GM23338 (cell line): ENCODE measurements at regions not wholly inside any gene's neighbourhood (a gene's known extent, or its start where the extent isn't known, plus 50 kb on each side); places are given as distances from the start of the nearest gene placed in this dataset.

ENCODE experiments used
- CTCF ChIP-seq, 2 experiments: fragments of 200-600 bp in 1 of 2; sonication (generic) in 1 of 2; conservative IDR thresholded peaks; 2 replicates each; pipeline versions ENCODE4 v1.5.1 to v1.6.1; 2016 to 2017; ENCODE audit warnings: antibody characterized with exemption in 2 of 2, low read depth in 2 of 2, mild to moderate bottlenecking in 2 of 2, moderate library complexity in 1 of 2
- EZH2 ChIP-seq: fragments of 200-600 bp; sonication (generic); IDR thresholded peaks from one replicate; pipeline ENCODE4 v1.8.0; 2017; ENCODE audit warnings: antibody characterized with exemption, mild to moderate bottlenecking, low read depth; ENCODE audit not compliant: unreplicated experiment

- no peak for TF ChIP-seq EZH2
- no peak for TF ChIP-seq CTCF (conservative IDR thresholded peaks at IDR 0.05; ENCODE audit: low read depth in 2 of 2)
These were observed 259.4 kb upstream of the HSF2 start for GRCh38 chr6:122140031-122140430.
